H1 (cell line): ENCODE measurements at regions not wholly inside any gene's neighbourhood (a gene's known extent, or its start where the extent isn't known, plus 50 kb on each side); places are given as distances from the start of the nearest gene placed in this dataset.

ENCODE experiments used
- CTCF ChIP-seq, 3 experiments: IDR thresholded peaks; 1 replicate in 2 of 3; 2 replicates in 1 of 3; pipeline versions ENCODE4 v1.5.1 to v1.6.1; 2011; ENCODE audit warnings: low read length in 3 of 3, mild to moderate bottlenecking in 3 of 3, inconsistent platforms in 2 of 3, low read depth in 1 of 3, moderate library complexity in 1 of 3; ENCODE audit not compliant: insufficient read depth in 1 of 3; ENCODE audit errors: control extremely low read depth in 1 of 3
- EP300 ChIP-seq, 2 experiments: IDR thresholded peaks; 1 replicate in 1 of 2; 2 replicates in 1 of 2; pipeline ENCODE4 v1.6.1; 2011 to 2012; ENCODE audit warnings: low read depth in 2 of 2, low read length in 2 of 2, mild to moderate bottlenecking in 2 of 2, borderline replicate concordance in 1 of 2, inconsistent platforms in 1 of 2, moderate library complexity in 1 of 2
- EZH2 ChIP-seq: fragments of 200-600 bp; sonication (generic); IDR thresholded peaks from 2 replicates; pipeline ENCODE4 v1.7.1; 2012; ENCODE audit warnings: low read depth, mild to moderate bottlenecking, moderate library complexity, low read length, inconsistent platforms; ENCODE audit not compliant: severe bottlenecking
- JUN ChIP-seq: IDR thresholded peaks from 2 replicates; pipeline ENCODE4 v1.6.1; 2011; ENCODE audit warnings: low read depth, mild to moderate bottlenecking, improper control_type of control experiment, low read length
- SP2 ChIP-seq: IDR thresholded peaks from 2 replicates; pipeline ENCODE4 v1.6.1; 2012; ENCODE audit warnings: mild to moderate bottlenecking, low read length, inconsistent platforms
- TCF12 ChIP-seq: IDR thresholded peaks from 2 replicates; pipeline ENCODE4 v1.6.1; 2011; ENCODE audit warnings: low read depth, mild to moderate bottlenecking, low read length

- TF ChIP-seq CTCF (IDR thresholded peaks at IDR 0.05; ENCODE audit: control extremely low read depth in 1 of 3, insufficient read depth in 1 of 3, low read depth in 1 of 3, low read length in 3 of 3) (no peak), TCF12 (no peak), JUN (no peak), EP300 (IDR thresholded peaks at IDR 0.05; ENCODE audit: borderline replicate concordance in 1 of 2, low read depth in 2 of 2, low read length in 2 of 2) (no peak), SP2 (no peak), EZH2 (no peak)
These were observed 238.7 kb upstream of the SNX7 start for GRCh38 chr1:98422816-98423215.
